22Rv1 (cell line): ENCODE measurements at regions not wholly inside any gene's neighbourhood (a gene's known extent, or its start where the extent isn't known, plus 50 kb on each side); places are given as distances from the start of the nearest gene placed in this dataset.

Experiments
- ZFX ChIP-seq: fragments of 450-650 bp; IDR thresholded peaks from 2 replicates; pipeline ENCODE4 v1.6.1; 2017; ENCODE audit warnings: antibody characterized with exemption, borderline replicate concordance
- TF ChIP-seq, protein P1 (sequence below): fragments of 450-650 bp; IDR thresholded peaks from 2 replicates; pipeline ENCODE4 v1.5.1; 2017; ENCODE audit warnings: mild to moderate bottlenecking

- TF ChIP-seq, protein P1, sequence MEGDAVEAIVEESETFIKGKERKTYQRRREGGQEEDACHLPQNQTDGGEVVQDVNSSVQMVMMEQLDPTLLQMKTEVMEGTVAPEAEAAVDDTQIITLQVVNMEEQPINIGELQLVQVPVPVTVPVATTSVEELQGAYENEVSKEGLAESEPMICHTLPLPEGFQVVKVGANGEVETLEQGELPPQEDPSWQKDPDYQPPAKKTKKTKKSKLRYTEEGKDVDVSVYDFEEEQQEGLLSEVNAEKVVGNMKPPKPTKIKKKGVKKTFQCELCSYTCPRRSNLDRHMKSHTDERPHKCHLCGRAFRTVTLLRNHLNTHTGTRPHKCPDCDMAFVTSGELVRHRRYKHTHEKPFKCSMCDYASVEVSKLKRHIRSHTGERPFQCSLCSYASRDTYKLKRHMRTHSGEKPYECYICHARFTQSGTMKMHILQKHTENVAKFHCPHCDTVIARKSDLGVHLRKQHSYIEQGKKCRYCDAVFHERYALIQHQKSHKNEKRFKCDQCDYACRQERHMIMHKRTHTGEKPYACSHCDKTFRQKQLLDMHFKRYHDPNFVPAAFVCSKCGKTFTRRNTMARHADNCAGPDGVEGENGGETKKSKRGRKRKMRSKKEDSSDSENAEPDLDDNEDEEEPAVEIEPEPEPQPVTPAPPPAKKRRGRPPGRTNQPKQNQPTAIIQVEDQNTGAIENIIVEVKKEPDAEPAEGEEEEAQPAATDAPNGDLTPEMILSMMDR: no peak
- TF ChIP-seq ZFX: no peak
Observed at GRCh38 chr4:119733431-119733830, 104.8 kb upstream of the PDE5A start.
